Upper lobe of left lung (tissue), 6 donors: ENCODE measurements at regions not wholly inside any gene's neighbourhood (a gene's known extent, or its start where the extent isn't known, plus 50 kb on each side); places are given as distances from the start of the nearest gene placed in this dataset.

Experiments used
- ATAC-seq, 2 donors: fragments of 200-7000 bp; cut with Tn5 transposase; one replicate each; pipeline ENCODE4 v1.9.1; 2022; ENCODE audit warnings: mild to moderate bottlenecking in 2 of 2, moderate library complexity in 2 of 2; ENCODE audit not compliant: low FRiP score in 2 of 2
- DNase-seq, 2 donors: peaks; one replicate each; pipeline ENCODE4 v3.0.0-alpha.2; 2019 to 2020
- H3K27ac ChIP-seq, 4 donors: fragments of 200-600 bp; sonication (generic); one replicate each; pipeline ENCODE4 v1.5.1; 2016 to 2019
- H3K27me3 ChIP-seq, 4 donors: fragments of 200-600 bp; sonication (generic); one replicate each; pipeline ENCODE4 v1.5.1; 2017 to 2019
- H3K36me3 ChIP-seq, 4 donors: fragments of 200-600 bp; sonication (generic); one replicate each; pipeline ENCODE4 v1.5.1; 2016 to 2019
- H3K4me1 ChIP-seq, 4 donors: fragments of 200-600 bp; sonication (generic); one replicate each; pipeline ENCODE4 v1.5.1; 2018 to 2019
- H3K4me3 ChIP-seq, 4 donors: fragments of 200-600 bp; sonication (generic); one replicate each; pipeline ENCODE4 v1.5.1; 2017 to 2019; ENCODE audit warnings: mild to moderate bottlenecking in 2 of 4, moderate library complexity in 1 of 4
- H3K9me3 ChIP-seq, 4 donors: fragments of 200-600 bp; sonication (generic); one replicate each; pipeline ENCODE4 v1.5.1; 2018 to 2019
- CTCF ChIP-seq, 6 experiments: fragments of 450-650 bp in 4 of 6; fragments of 200-600 bp in 2 of 6; sonication (generic) in 2 of 6; IDR thresholded peaks; one replicate each; pipeline ENCODE4 v1.5.1; 2016 to 2019; ENCODE audit warnings: antibody characterized with exemption in 6 of 6
- EP300 ChIP-seq, 4 donors: sonication (generic); formaldehyde crosslinking; IDR thresholded peaks; one replicate each; pipeline ENCODE4 v1.5.1; 2017; ENCODE audit warnings: antibody characterized with exemption in 4 of 4, control low read depth in 2 of 4
- POLR2A ChIP-seq, 4 donors: fragments of 450-650 bp; IDR thresholded peaks; one replicate each; pipeline ENCODE4 v1.5.1; 2016 to 2017; ENCODE audit warnings: antibody characterized with exemption in 4 of 4, mild to moderate bottlenecking in 2 of 4
- POLR2AphosphoS5 ChIP-seq, 2 donors: sonication (generic); formaldehyde crosslinking; IDR thresholded peaks; one replicate each; pipeline ENCODE4 v1.5.1; 2017; ENCODE audit warnings: antibody characterized with exemption in 2 of 2
- WGBS, 2 donors: methylation state at CpG; one replicate each; pipeline ENCODE4 v1.1.5; 2017 to 2018; 5-methylcytosine and 5-hydroxymethylcytosine counted together
- donor health status: DM: no; HTN: no; CAD: no; lungs with moderate emphysema.
- donor health status: DM: no; HTN: yes; CAD: no; lungs with severe emphysema.

- Histone ChIP-seq H3K27me3 (no peaks in the 10 kb centered on the region), H3K27ac (no peak overlapping the region), H3K4me3 (no peak overlapping the region), H3K9me3 (no peaks in the 10 kb centered on the region), H3K36me3 (no peaks in the 10 kb centered on the region), H3K4me1 (no peaks in the 10 kb centered on the region)
- WGBS, 2 donors: 97 to 100% methylated on average over 2 of the region's 2 CpGs
- DNase-seq (no peak), ATAC-seq (no peak)
- TF ChIP-seq CTCF (IDR thresholded peaks at IDR 0.05) (no peak), EP300 (IDR thresholded peaks at IDR 0.05) (no peak), POLR2AphosphoS5 (IDR thresholded peaks at IDR 0.05) (no peak), POLR2A (IDR thresholded peaks at IDR 0.05) (no peak)
These were observed 80.1 kb upstream of the ARHGEF3 start for GRCh38 chr3:56881841-56882240.

- ATAC-seq: no peak
- Histone ChIP-seq H3K4me1 (no peaks in the 10 kb centered on the region), H3K36me3 (no peaks in the 10 kb centered on the region), H3K27me3 (no peaks in the 10 kb centered on the region), H3K27ac (no peak overlapping the region), H3K9me3 (no peaks in the 10 kb centered on the region), H3K4me3 (no peak overlapping the region)
- TF ChIP-seq EP300 (IDR thresholded peaks at IDR 0.05) (no peak), POLR2AphosphoS5 (IDR thresholded peaks at IDR 0.05) (no peak), CTCF (IDR thresholded peaks at IDR 0.05) (no peak), POLR2A (IDR thresholded peaks at IDR 0.05) (no peak)
- 86 to 94% methylated on average over 8 of the region's 8 CpGs for WGBS, 2 donors
- no peak for DNase-seq
These were observed 79.2 kb upstream of the ARHGEF3 start for GRCh38 chr3:56880720-56881575.

- H3K27me3 ChIP-seq: no peaks in the 10 kb centered on the region
- no peaks in the 10 kb centered on the region for H3K36me3 ChIP-seq
- no peak overlapping the region for H3K4me3 ChIP-seq
- no peak for TF ChIP-seq CTCF (IDR thresholded peaks at IDR 0.05)
- TF ChIP-seq EP300 (IDR thresholded peaks at IDR 0.05): no peak
- no peak for TF ChIP-seq POLR2A (IDR thresholded peaks at IDR 0.05)
- TF ChIP-seq POLR2AphosphoS5 (IDR thresholded peaks at IDR 0.05): no peak
- H3K4me1 ChIP-seq: no peaks in the 10 kb centered on the region
- H3K27ac ChIP-seq: no peak overlapping the region
- ATAC-seq: peak in 1 of 2 donors; percentile 78
- no peaks in the 10 kb centered on the region for H3K9me3 ChIP-seq
- WGBS, 2 donors: 57% methylated on average over 3 of the region's 3 CpGs
- DNase-seq: no peak
These were observed 77.9 kb upstream of the ARHGEF3 start for GRCh38 chr3:56879436-56880215.

GRCh38 chr3:56878074-56878473 is 76.3 kb upstream of the ARHGEF3 start:
- no peaks in the 10 kb centered on the region for H3K36me3 ChIP-seq
- no peaks in the 10 kb centered on the region for H3K4me1 ChIP-seq
- peak overlapping the region in 3 of 4 donors; percentile 8 to 61 (median 13) for H3K27ac ChIP-seq
- ATAC-seq: no peak
- DNase-seq: no peak
- TF ChIP-seq EP300 (IDR thresholded peaks at IDR 0.05) (no peak), POLR2AphosphoS5 (IDR thresholded peaks at IDR 0.05) (no peak), CTCF (IDR thresholded peaks at IDR 0.05) (no peak), POLR2A (IDR thresholded peaks at IDR 0.05) (no peak)
- H3K4me3 ChIP-seq: no peak overlapping the region
- H3K9me3 ChIP-seq: no peaks in the 10 kb centered on the region
- H3K27me3 ChIP-seq: no peaks in the 10 kb centered on the region
- 35 to 38% methylated on average over 8 of the region's 8 CpGs for WGBS, 2 donors
